ENCODE measurements at regions not wholly inside any gene's neighbourhood (a gene's known extent, or its start where the extent isn't known, plus 50 kb on each side); places are given as distances from the start of the nearest gene placed in this dataset.

DNA sequence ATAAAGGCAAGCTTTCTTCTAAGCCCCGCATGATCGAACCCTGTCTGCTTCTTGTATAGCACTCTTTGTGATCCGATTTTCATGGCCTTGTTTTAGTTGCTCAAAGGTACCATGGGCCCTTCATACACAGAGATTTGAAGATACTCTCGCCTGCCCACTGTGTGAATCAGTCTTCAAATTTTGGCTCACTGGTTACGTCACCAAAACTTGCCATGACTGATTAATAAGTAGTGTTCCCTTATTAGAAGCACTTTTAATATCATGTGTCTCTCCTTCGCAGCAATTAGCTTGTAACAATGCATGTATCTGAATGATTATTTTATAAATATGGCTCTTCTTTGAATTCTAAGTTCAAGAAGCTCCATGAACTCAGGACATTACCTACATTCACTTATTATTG lies 880.5 kb downstream of the STPG2 start:
- TF ChIP-seq, protein P1, sequence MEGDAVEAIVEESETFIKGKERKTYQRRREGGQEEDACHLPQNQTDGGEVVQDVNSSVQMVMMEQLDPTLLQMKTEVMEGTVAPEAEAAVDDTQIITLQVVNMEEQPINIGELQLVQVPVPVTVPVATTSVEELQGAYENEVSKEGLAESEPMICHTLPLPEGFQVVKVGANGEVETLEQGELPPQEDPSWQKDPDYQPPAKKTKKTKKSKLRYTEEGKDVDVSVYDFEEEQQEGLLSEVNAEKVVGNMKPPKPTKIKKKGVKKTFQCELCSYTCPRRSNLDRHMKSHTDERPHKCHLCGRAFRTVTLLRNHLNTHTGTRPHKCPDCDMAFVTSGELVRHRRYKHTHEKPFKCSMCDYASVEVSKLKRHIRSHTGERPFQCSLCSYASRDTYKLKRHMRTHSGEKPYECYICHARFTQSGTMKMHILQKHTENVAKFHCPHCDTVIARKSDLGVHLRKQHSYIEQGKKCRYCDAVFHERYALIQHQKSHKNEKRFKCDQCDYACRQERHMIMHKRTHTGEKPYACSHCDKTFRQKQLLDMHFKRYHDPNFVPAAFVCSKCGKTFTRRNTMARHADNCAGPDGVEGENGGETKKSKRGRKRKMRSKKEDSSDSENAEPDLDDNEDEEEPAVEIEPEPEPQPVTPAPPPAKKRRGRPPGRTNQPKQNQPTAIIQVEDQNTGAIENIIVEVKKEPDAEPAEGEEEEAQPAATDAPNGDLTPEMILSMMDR (IDR thresholded peaks at IDR 0.05; ENCODE audit: insufficient read depth, low read length): no peak
- TF ChIP-seq POLR2AphosphoS5 (IDR thresholded peaks at IDR 0.05; ENCODE audit: low read depth) (no peak), SPI1 (IDR thresholded peaks at IDR 0.05; ENCODE audit: borderline replicate concordance, low read depth) (no peak), GABPA (IDR thresholded peaks at IDR 0.05; ENCODE audit: low read depth) (no peak)
- TF ChIP-seq, protein P2, sequence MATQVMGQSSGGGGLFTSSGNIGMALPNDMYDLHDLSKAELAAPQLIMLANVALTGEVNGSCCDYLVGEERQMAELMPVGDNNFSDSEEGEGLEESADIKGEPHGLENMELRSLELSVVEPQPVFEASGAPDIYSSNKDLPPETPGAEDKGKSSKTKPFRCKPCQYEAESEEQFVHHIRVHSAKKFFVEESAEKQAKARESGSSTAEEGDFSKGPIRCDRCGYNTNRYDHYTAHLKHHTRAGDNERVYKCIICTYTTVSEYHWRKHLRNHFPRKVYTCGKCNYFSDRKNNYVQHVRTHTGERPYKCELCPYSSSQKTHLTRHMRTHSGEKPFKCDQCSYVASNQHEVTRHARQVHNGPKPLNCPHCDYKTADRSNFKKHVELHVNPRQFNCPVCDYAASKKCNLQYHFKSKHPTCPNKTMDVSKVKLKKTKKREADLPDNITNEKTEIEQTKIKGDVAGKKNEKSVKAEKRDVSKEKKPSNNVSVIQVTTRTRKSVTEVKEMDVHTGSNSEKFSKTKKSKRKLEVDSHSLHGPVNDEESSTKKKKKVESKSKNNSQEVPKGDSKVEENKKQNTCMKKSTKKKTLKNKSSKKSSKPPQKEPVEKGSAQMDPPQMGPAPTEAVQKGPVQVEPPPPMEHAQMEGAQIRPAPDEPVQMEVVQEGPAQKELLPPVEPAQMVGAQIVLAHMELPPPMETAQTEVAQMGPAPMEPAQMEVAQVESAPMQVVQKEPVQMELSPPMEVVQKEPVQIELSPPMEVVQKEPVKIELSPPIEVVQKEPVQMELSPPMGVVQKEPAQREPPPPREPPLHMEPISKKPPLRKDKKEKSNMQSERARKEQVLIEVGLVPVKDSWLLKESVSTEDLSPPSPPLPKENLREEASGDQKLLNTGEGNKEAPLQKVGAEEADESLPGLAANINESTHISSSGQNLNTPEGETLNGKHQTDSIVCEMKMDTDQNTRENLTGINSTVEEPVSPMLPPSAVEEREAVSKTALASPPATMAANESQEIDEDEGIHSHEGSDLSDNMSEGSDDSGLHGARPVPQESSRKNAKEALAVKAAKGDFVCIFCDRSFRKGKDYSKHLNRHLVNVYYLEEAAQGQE (IDR thresholded peaks at IDR 0.05; ENCODE audit: insufficient replicate concordance, low read depth): no peak

Data from HL-60 (cell line).